MM.1S (cell line): ENCODE measurements at regions not wholly inside any gene's neighbourhood (a gene's known extent, or its start where the extent isn't known, plus 50 kb on each side); places are given as distances from the start of the nearest gene placed in this dataset.

Source experiments
- DNase-seq: peaks from one replicate; pipeline ENCODE4 v3.0.0-alpha.2; 2015
- H2AFZ ChIP-seq: fragments of 300-600 bp; sonication (generic); 2 replicates; pipeline ENCODE4 v1.6.0; 2016; ENCODE audit warnings: antibody characterized with exemption, low read length
- H3F3A ChIP-seq: fragments of 300-600 bp; sonication (generic); 2 replicates; pipeline ENCODE4 v1.6.1; 2016; ENCODE audit warnings: mild to moderate bottlenecking, antibody characterized with exemption, low read length, moderate library complexity, mixed read lengths; ENCODE audit not compliant: insufficient read depth
- H3K27ac ChIP-seq: fragments of 300-600 bp; sonication (generic); 2 replicates; pipeline ENCODE4 v1.5.1; 2016; ENCODE audit warnings: mild to moderate bottlenecking, low read length
- H3K27me3 ChIP-seq: fragments of 300-600 bp; sonication (generic); replicated peaks from 2 replicates; pipeline ENCODE4 v1.6.0; 2016; ENCODE audit warnings: low read length; ENCODE audit not compliant: insufficient read depth
- H3K36me3 ChIP-seq: fragments of 300-600 bp; sonication (generic); replicated peaks from 2 replicates; pipeline ENCODE4 v1.6.1; 2016; ENCODE audit warnings: mild to moderate bottlenecking, low read length, mixed read lengths; ENCODE audit not compliant: insufficient read depth
- H3K4me1 ChIP-seq: fragments of 300-600 bp; sonication (generic); 2 replicates; pipeline ENCODE4 v1.6.1; 2016; ENCODE audit warnings: low read length, mixed read lengths
- H3K4me2 ChIP-seq: fragments of 300-600 bp; sonication (generic); 2 replicates; pipeline ENCODE4 v1.6.0; 2016; ENCODE audit warnings: low read depth, low read length
- H3K4me3 ChIP-seq: fragments of 300-600 bp; sonication (generic); 2 replicates; pipeline ENCODE4 v1.5.1; 2016; ENCODE audit warnings: low read length, mixed read lengths
- H3K79me2 ChIP-seq: fragments of 300-600 bp; sonication (generic); 2 replicates; pipeline ENCODE4 v1.6.1; 2016; ENCODE audit warnings: mixed run types, low read length, mixed read lengths
- H3K9ac ChIP-seq: fragments of 300-600 bp; sonication (generic); 2 replicates; pipeline ENCODE4 v1.6.1; 2016; ENCODE audit warnings: low read length, mixed read lengths
- H3K9me2 ChIP-seq: fragments of 300-600 bp; sonication (generic); replicated peaks from 2 replicates; pipeline ENCODE4 v1.6.1; 2016; ENCODE audit warnings: mild to moderate bottlenecking, low read length, mixed read lengths; ENCODE audit not compliant: insufficient read depth
- H3K9me3 ChIP-seq: fragments of 300-600 bp; sonication (generic); replicated peaks from 2 replicates; pipeline ENCODE4 v1.6.1; 2016; ENCODE audit warnings: mild to moderate bottlenecking, low read length, mixed read lengths; ENCODE audit not compliant: insufficient read depth
- H4K20me1 ChIP-seq: fragments of 300-600 bp; sonication (generic); 2 replicates; pipeline ENCODE4 v1.6.1; 2016; ENCODE audit warnings: mild to moderate bottlenecking, low read length, moderate library complexity, mixed read lengths; ENCODE audit not compliant: insufficient read depth
- EZH2 ChIP-seq: fragments of 300-600 bp; sonication (generic); optimal IDR thresholded peaks from 2 replicates; pipeline ENCODE3; 2017; ENCODE audit warnings: low read depth, mild to moderate bottlenecking, antibody characterized with exemption, low read length, mixed read lengths
- EZH2phosphoT487 ChIP-seq: fragments of 300-600 bp; sonication (generic); IDR thresholded peaks from 2 replicates; pipeline ENCODE4 v1.6.1; 2018; ENCODE audit warnings: antibody characterized with exemption, low read length
- TF ChIP-seq, protein P1 (sequence below): fragments of 300-600 bp; sonication (generic); IDR thresholded peaks from 2 replicates; pipeline ENCODE4 v1.5.1; 2016; ENCODE audit warnings: antibody characterized with exemption, low read length, mixed read lengths

DNA sequence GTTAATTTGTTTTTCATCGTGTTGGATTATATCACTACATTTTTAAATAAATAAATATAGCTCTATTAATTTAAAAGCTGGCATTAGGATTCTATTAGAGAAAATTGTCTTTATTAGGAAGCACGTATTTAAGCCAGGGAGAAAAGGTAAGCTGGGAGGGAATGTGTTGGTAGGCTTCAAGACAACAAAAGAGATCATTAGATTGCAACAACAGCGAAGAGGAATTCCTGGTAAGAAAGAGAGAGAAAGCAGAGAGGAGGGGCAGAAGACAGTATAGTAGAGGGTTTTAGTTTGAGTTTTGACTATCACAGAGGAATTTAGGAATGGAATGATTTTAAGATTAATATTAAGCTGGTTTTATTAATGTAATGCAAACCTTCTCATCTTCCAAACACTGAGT, 613.6 kb upstream of the USP15 start:
- TF ChIP-seq, protein P1, sequence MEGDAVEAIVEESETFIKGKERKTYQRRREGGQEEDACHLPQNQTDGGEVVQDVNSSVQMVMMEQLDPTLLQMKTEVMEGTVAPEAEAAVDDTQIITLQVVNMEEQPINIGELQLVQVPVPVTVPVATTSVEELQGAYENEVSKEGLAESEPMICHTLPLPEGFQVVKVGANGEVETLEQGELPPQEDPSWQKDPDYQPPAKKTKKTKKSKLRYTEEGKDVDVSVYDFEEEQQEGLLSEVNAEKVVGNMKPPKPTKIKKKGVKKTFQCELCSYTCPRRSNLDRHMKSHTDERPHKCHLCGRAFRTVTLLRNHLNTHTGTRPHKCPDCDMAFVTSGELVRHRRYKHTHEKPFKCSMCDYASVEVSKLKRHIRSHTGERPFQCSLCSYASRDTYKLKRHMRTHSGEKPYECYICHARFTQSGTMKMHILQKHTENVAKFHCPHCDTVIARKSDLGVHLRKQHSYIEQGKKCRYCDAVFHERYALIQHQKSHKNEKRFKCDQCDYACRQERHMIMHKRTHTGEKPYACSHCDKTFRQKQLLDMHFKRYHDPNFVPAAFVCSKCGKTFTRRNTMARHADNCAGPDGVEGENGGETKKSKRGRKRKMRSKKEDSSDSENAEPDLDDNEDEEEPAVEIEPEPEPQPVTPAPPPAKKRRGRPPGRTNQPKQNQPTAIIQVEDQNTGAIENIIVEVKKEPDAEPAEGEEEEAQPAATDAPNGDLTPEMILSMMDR: no peak
- TF ChIP-seq EZH2 (no peak), EZH2phosphoT487 (no peak)

DNA sequence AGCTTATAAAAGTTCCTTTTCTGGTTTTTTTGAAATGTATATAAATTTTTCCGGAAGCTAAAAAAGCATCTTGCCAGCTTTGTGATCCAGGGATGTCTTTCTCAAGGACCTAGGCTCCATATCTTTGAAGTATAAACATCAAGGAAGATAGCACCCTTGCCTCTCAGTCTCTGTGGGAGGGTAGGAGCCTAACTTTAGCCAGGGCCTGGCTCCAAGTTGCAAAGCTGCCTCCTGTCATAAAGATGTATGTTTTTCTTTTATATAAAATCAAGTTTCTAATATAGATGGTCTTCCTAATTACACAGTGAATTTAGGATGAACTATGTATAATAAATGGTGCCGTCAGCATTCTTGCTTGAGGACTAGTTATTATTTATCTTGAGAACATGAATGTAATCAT, 612.6 kb upstream of the USP15 start:
- TF ChIP-seq, protein P1: no peak
- TF ChIP-seq EZH2 (no peak), EZH2phosphoT487 (no peak)
- no peaks in the 10 kb centered on the region for H3F3A ChIP-seq
- no peak overlapping the region for H2AFZ ChIP-seq
- H3K9me3 ChIP-seq: no peaks in the 10 kb centered on the region
- no peak overlapping the region for H3K4me3 ChIP-seq
- no peak overlapping the region for H3K4me2 ChIP-seq
- no peaks in the 10 kb centered on the region for H3K36me3 ChIP-seq
- no peak overlapping the region for H3K27ac ChIP-seq
- H3K9ac ChIP-seq: no peak overlapping the region
- H4K20me1 ChIP-seq: no peaks in the 10 kb centered on the region
- no peak for DNase-seq
- no peaks in the 10 kb centered on the region for H3K9me2 ChIP-seq
- H3K27me3 ChIP-seq: no peaks in the 10 kb centered on the region
- H3K4me1 ChIP-seq: no peaks in the 10 kb centered on the region
- no peaks in the 10 kb centered on the region for H3K79me2 ChIP-seq

More for the DNA sequence above, 613.6 kb upstream of the USP15 start:
- no peak overlapping the region for H3K27ac ChIP-seq
- no peaks in the 10 kb centered on the region for H3K36me3 ChIP-seq
- H3F3A ChIP-seq: no peaks in the 10 kb centered on the region
- no peak overlapping the region for H3K4me2 ChIP-seq
- no peaks in the 10 kb centered on the region for H3K27me3 ChIP-seq
- no peaks in the 10 kb centered on the region for H3K9me3 ChIP-seq
- no peak for DNase-seq
- H4K20me1 ChIP-seq: no peaks in the 10 kb centered on the region
- H3K4me1 ChIP-seq: no peaks in the 10 kb centered on the region
- no peaks in the 10 kb centered on the region for H3K79me2 ChIP-seq
- H3K9me2 ChIP-seq: no peaks in the 10 kb centered on the region
- H3K4me3 ChIP-seq: no peak overlapping the region
- no peak overlapping the region for H3K9ac ChIP-seq
- no peak overlapping the region for H2AFZ ChIP-seq

DNA sequence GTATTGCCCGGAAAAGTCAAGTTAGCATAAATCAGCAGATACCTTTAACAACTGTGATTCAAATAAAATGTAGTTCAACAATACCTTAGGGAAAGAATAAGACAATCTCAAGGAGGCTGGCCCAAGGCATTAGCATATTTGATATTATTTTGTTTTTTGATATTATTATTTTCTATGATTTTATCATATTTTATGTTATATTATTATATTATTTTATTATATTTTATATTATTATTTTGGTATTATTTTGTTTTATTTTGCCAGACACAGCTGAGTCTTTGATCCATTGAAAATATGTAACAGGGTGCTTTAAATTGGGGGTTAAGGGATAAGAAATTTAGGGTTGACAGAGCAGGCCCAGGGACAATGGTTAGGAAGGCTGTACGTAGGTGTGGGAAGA, 607.9 kb upstream of the USP15 start:
- H3K4me2 ChIP-seq: no peak overlapping the region
- DNase-seq: no peak

DNA sequence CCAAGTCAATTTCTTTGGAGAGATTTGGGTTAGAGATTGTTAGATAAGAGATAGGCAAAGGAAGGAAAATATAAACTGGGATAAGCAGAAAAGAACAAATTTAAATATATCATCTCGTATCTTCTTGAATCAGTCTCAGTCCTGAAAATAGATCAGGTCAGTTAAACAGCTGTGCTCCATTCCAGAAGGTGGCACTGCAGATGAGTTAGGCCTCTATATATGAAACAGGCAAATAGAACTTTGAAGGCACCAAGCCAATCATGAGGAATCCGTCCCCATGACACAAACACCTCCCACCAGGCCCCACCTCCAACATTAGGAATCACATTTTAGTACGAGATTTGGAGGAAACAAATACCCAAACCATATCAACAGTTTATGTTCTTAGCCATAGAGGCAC, 605.5 kb upstream of the USP15 start:
- no peaks in the 10 kb centered on the region for H3K9me3 ChIP-seq
- no peak overlapping the region for H2AFZ ChIP-seq
- no peaks in the 10 kb centered on the region for H3K9me2 ChIP-seq
- H3F3A ChIP-seq: no peaks in the 10 kb centered on the region
- no peak overlapping the region for H3K4me3 ChIP-seq
- no peak for TF ChIP-seq EZH2phosphoT487
- TF ChIP-seq, protein P1: peak; percentile 26; the same call in 1 of the 2 replicates
- no peak overlapping the region for H3K9ac ChIP-seq
- no peak overlapping the region for H3K27ac ChIP-seq
- H3K79me2 ChIP-seq: no peaks in the 10 kb centered on the region
- peak; percentile 28 for DNase-seq
- H3K27me3 ChIP-seq: no peaks in the 10 kb centered on the region
- no peak overlapping the region for H3K4me2 ChIP-seq
- no peaks in the 10 kb centered on the region for H4K20me1 ChIP-seq
- no peaks in the 10 kb centered on the region for H3K36me3 ChIP-seq
- H3K4me1 ChIP-seq: no peaks in the 10 kb centered on the region

More for the DNA sequence above, 607.9 kb upstream of the USP15 start:
- Histone ChIP-seq H3K4me1 (no peaks in the 10 kb centered on the region), H3K36me3 (no peaks in the 10 kb centered on the region), H3K9me3 (no peaks in the 10 kb centered on the region), H3K27ac (no peak overlapping the region), H3K4me3 (no peak overlapping the region), H3K79me2 (no peaks in the 10 kb centered on the region), H3F3A (no peaks in the 10 kb centered on the region), H3K9me2 (no peaks in the 10 kb centered on the region), H3K9ac (no peak overlapping the region), H4K20me1 (no peaks in the 10 kb centered on the region), H3K27me3 (no peaks in the 10 kb centered on the region), H2AFZ (no peak overlapping the region)
- TF ChIP-seq EZH2: no peak
